Smooth muscle cell (in vitro differentiated cells): ENCODE measurements at regions not wholly inside any gene's neighbourhood (a gene's known extent, or its start where the extent isn't known, plus 50 kb on each side); places are given as distances from the start of the nearest gene placed in this dataset.

Source experiments
- DNase-seq: peaks from one replicate; lab custom pipeline; 2025; ENCODE audit not compliant: unreplicated experiment; lab: John Stamatoyannopoulos, UW
- H2AFZ ChIP-seq: fragments of 200-600 bp; sonication (generic); 2 replicates; pipeline ENCODE4 v1.6.0; 2016; ENCODE audit warnings: antibody characterized with exemption, low read depth, mild to moderate bottlenecking
- H3F3A ChIP-seq: fragments of 200-600 bp; sonication (generic); 2 replicates; pipeline ENCODE4 v1.6.0; 2017; ENCODE audit warnings: antibody characterized with exemption, low read depth
- H3K27ac ChIP-seq: fragments of 200-600 bp; sonication (generic); 2 replicates; pipeline ENCODE4 v1.5.1; 2016; ENCODE audit warnings: low read depth, mild to moderate bottlenecking
- H3K27me3 ChIP-seq: fragments of 200-600 bp; sonication (generic); 2 replicates; pipeline ENCODE4 v1.6.1; 2016; ENCODE audit warnings: low read depth, mild to moderate bottlenecking
- H3K36me3 ChIP-seq: fragments of 200-600 bp; sonication (generic); 2 replicates; pipeline ENCODE4 v1.5.1; 2016; ENCODE audit warnings: low read depth
- H3K4me1 ChIP-seq: fragments of 200-600 bp; sonication (generic); 2 replicates; pipeline ENCODE4 v1.5.1; 2016; ENCODE audit warnings: low read depth
- H3K4me2 ChIP-seq: fragments of 200-600 bp; sonication (generic); 2 replicates; pipeline ENCODE4 v1.6.0; 2016; ENCODE audit warnings: mild to moderate bottlenecking
- H3K4me3 ChIP-seq: fragments of 200-600 bp; sonication (generic); 2 replicates; pipeline ENCODE4 v1.5.1; 2016; ENCODE audit warnings: mild to moderate bottlenecking
- H3K79me2 ChIP-seq: fragments of 200-600 bp; sonication (generic); 2 replicates; pipeline ENCODE4 v1.6.0; 2016; ENCODE audit warnings: low read depth, mild to moderate bottlenecking
- H3K9ac ChIP-seq: fragments of 200-600 bp; sonication (generic); 2 replicates; pipeline ENCODE4 v1.6.0; 2016; ENCODE audit warnings: low read depth
- H3K9me3 ChIP-seq: fragments of 200-600 bp; sonication (generic); replicated peaks from 2 replicates; pipeline ENCODE4 v1.5.1; 2016; ENCODE audit warnings: low read depth
- H4K20me1 ChIP-seq: fragments of 200-600 bp; sonication (generic); 2 replicates; pipeline ENCODE4 v1.6.0; 2016; ENCODE audit warnings: low read depth
- CTCF ChIP-seq: fragments of 200-600 bp; sonication (generic); IDR thresholded peaks from 2 replicates; pipeline ENCODE4 v1.5.1; 2017; ENCODE audit warnings: borderline replicate concordance, mild to moderate bottlenecking, antibody characterized with exemption; ENCODE audit not compliant: insufficient read depth, poor library complexity, severe bottlenecking
- WGBS: methylation state at CpG from one replicate; pipeline ENCODE4 v1.1.7; 2016; ENCODE audit warnings: low lambda C conversion rate; 5-methylcytosine and 5-hydroxymethylcytosine counted together

GRCh38 chr2:239833269-239834109 is 191.7 kb downstream of the NDUFA10 start:
- no peak for DNase-seq
- Histone ChIP-seq H4K20me1 (no peaks in the 10 kb centered on the region), H3K79me2 (no peaks in the 10 kb centered on the region), H3K9me3 (no peaks in the 10 kb centered on the region), H3K36me3 (no peaks in the 10 kb centered on the region), H3F3A (no peaks in the 10 kb centered on the region), H3K27ac (no peak overlapping the region), H3K4me2 (no peak overlapping the region), H3K9ac (no peak overlapping the region), H3K4me1 (no peaks in the 10 kb centered on the region), H2AFZ (no peak overlapping the region), H3K4me3 (no peak overlapping the region), H3K27me3 (peaks cover 5% of the 10 kb centered on the region)
- 87% methylated on average over 18 of the region's 21 CpGs for WGBS
- no peak for TF ChIP-seq CTCF

DNA sequence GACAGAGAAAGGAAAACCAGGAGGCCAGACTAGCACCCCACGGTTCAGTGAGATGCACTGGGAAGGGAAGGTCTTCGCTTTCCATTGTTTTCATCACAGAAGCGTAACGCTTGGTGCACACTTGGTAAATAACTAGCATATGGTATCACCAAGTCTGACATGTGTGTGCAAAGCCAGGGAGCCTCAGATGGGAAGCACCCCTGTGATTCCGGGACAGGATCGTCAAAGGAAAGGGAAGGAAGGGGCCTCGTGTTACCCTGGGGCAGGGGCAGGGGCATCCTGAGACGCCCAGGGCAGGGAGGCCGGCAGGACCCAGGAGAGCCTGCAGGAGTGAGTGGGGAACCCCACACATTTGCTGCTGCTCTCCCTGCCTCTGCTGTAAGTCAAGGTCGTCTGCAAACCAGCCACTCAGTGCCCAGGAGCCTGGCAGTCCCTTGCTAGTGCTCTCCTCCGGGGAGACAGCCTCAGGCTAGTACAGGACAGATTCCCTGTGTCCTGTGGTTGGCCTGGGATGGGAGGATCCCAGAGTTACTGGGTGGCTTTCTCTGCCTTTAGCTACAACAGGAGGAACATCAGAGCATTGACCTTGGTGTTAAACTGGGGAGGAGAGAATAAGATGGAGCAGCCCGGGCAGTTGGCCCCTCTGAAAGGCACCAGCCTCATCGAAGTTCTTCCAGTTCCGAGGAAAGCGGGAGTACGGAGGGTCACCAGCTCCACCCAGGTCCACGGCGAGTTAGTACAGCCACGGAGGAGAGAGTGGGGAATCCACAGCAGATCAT is 192.5 kb downstream of the NDUFA10 start:
- H2AFZ ChIP-seq: no peak overlapping the region
- no peak for DNase-seq
- H3K27me3 ChIP-seq: peaks cover 5% of the 10 kb centered on the region
- H3F3A ChIP-seq: no peaks in the 10 kb centered on the region
- no peak overlapping the region for H3K4me3 ChIP-seq
- 89% methylated on average over 19 of the region's 19 CpGs for WGBS
- H3K36me3 ChIP-seq: no peaks in the 10 kb centered on the region
- no peak for TF ChIP-seq CTCF
- H4K20me1 ChIP-seq: no peaks in the 10 kb centered on the region
- H3K27ac ChIP-seq: no peak overlapping the region
- H3K4me1 ChIP-seq: no peaks in the 10 kb centered on the region
- no peaks in the 10 kb centered on the region for H3K9me3 ChIP-seq
- H3K4me2 ChIP-seq: no peak overlapping the region
- H3K9ac ChIP-seq: no peak overlapping the region
- H3K79me2 ChIP-seq: no peaks in the 10 kb centered on the region

GRCh38 chr2:239831861-239832489 is 193.2 kb downstream of the NDUFA10 start:
- no peak for DNase-seq
- Histone ChIP-seq H3F3A (no peaks in the 10 kb centered on the region), H3K27me3 (peaks cover 5% of the 10 kb centered on the region)

More at GRCh38 chr2:239831861-239832489, 193.2 kb downstream of the NDUFA10 start:
- TF ChIP-seq CTCF: no peak
- H3K4me2 ChIP-seq: no peak overlapping the region
- no peaks in the 10 kb centered on the region for H4K20me1 ChIP-seq
- no peaks in the 10 kb centered on the region for H3K36me3 ChIP-seq
- no peak overlapping the region for H3K4me3 ChIP-seq
- no peaks in the 10 kb centered on the region for H3K4me1 ChIP-seq
- no peaks in the 10 kb centered on the region for H3K9me3 ChIP-seq
- H3K79me2 ChIP-seq: no peaks in the 10 kb centered on the region
- H3K27ac ChIP-seq: no peak overlapping the region
- no peak overlapping the region for H2AFZ ChIP-seq
- WGBS: 83% methylated on average over 4 of the region's 4 CpGs
- H3K9ac ChIP-seq: no peak overlapping the region
